GM12872 (cell line): ENCODE measurements at regions not wholly inside any gene's neighbourhood (a gene's known extent, or its start where the extent isn't known, plus 50 kb on each side); places are given as distances from the start of the nearest gene placed in this dataset.

Experiments
- TF ChIP-seq, protein P1 (sequence below): IDR thresholded peaks from 3 replicates; pipeline ENCODE4 v1.5.1; 2011; ENCODE audit warnings: low read depth, mild to moderate bottlenecking, low read length, moderate library complexity; ENCODE audit not compliant: insufficient read depth

DNA sequence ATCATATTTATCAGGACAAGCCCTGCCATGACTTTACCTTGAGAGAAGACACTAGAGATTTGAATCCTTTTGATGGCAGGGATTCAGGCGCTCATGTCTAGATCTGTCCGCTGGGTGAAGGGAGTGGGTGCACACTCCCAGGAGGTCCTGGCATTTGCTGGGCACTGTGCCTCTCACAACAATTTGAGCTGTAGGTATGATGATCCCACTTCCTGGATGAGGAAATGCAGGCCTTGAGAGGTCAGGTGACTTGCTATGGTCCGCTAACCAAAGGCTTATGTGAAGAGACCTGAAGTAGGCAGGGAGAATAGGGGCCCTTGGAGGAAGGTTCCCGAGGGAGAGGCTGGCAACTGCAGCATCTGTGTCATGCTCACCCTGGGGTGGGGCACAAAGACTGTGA is 206.1 kb downstream of the HAUS1 start:
- TF ChIP-seq, protein P1, sequence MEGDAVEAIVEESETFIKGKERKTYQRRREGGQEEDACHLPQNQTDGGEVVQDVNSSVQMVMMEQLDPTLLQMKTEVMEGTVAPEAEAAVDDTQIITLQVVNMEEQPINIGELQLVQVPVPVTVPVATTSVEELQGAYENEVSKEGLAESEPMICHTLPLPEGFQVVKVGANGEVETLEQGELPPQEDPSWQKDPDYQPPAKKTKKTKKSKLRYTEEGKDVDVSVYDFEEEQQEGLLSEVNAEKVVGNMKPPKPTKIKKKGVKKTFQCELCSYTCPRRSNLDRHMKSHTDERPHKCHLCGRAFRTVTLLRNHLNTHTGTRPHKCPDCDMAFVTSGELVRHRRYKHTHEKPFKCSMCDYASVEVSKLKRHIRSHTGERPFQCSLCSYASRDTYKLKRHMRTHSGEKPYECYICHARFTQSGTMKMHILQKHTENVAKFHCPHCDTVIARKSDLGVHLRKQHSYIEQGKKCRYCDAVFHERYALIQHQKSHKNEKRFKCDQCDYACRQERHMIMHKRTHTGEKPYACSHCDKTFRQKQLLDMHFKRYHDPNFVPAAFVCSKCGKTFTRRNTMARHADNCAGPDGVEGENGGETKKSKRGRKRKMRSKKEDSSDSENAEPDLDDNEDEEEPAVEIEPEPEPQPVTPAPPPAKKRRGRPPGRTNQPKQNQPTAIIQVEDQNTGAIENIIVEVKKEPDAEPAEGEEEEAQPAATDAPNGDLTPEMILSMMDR = no peak

DNA sequence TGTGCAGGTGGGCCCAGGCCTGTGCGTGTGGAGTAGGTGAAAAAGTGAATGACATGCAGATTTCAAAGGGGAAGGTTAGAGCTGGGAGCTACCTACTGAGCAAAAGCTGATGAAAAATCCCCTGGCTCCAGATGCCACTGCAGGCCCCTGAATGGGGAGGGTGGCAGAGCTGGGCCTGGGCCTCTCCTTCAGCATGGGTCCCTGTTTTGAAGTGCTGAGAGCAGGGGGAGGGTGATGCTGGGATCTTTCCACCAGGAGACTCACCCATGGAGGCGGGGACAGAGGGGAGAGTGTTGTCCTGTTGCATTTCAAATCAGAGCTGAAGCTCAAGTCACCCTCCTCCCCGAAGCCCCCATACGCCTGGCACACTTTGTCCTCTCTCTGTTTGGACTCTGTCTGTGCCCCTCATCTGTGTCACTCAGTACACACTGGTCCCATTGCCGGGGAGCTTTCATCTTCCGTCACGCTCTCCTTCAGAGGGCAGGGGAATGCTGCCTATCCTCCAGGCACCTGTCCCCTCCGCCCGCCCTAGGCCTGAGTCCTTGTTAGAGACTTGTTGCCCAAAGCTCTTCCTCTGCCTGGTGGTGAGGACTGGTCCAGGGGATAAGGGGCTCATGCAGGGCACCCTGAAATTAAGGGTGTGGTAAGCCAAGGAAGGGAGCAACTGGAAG is 206.6 kb downstream of the HAUS1 start:
- TF ChIP-seq, protein P1 = no peak

DNA sequence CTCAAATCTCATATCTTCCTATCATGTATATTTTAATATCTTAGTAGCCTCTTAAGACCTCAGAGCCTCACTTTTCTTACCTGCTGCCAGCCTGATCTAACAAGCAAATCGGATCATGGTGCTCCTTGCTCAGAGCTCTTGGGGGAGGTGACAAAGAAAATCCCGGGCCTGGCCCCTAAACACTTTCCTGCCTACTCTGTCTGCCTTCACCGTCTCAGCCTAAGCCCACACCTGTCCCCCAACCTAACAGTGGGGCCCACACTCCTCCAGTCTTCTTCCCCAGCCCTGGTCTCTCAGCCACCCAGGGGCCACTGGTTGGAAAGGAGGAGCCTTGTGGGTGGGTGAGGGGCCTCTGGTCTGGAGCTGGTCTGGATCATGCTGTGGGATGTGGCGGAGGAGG is 207.3 kb downstream of the HAUS1 start:
- TF ChIP-seq, protein P1 = no peak

DNA sequence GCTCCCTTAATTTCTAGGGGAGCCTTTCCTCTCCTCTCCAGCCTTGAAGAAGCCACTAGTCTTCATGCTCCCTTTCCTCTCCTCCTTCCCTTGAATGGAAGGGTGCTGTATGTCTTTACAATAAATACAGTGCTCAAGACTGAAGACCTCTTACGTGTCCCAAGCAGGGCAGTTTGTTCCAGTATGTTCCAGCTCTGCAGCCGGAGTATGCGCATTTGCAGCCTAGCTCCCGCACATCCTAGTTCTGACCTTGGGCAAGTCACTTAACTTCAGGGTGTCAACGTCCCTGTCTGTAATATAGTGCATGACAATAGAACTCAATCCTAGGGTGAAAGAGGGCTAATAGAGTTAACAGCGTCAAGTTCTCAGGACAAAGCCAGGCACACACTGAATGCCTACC is 208.0 kb downstream of the HAUS1 start:
- TF ChIP-seq, protein P1 = no peak

DNA sequence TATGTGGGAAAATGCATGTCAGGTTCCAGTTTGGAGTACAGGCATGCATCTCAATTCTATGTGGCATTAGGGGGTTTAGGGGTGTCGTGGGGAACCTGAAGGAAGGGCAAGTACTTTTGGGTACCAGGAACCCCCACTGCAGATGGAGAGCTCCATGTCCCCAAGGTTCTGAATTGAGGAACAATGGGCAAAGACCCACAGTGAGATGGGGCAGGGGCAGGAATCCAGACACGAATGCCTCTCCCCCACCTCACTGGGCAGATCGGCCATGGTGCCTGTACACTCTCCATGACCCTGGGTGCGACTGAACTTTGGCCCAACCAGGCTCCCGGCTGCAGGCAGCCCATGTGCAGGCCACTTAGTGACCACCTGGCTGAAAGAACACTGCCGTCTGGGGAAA is 209.3 kb downstream of the HAUS1 start:
- TF ChIP-seq, protein P1 = no peak

DNA sequence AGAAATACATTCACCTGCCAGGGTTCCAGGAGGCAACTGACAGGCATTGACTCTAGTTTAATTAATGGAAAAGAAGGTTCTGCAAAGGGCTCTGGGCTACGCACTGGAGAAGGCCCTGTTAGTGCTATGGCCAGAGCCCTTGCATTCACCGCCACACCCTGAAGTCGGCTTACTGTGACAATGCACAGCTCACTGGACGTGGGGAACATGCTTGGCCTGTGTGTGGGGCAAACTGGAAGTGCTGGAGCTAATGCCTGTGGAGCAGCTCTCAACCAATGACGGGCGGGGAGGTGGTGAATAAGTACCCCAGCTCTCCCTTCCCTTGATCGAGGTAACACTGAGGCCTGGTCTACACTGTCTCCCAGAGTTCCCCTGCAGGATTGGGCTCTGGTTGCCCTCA is 209.8 kb downstream of the HAUS1 start:
- TF ChIP-seq, protein P1 = no peak

DNA sequence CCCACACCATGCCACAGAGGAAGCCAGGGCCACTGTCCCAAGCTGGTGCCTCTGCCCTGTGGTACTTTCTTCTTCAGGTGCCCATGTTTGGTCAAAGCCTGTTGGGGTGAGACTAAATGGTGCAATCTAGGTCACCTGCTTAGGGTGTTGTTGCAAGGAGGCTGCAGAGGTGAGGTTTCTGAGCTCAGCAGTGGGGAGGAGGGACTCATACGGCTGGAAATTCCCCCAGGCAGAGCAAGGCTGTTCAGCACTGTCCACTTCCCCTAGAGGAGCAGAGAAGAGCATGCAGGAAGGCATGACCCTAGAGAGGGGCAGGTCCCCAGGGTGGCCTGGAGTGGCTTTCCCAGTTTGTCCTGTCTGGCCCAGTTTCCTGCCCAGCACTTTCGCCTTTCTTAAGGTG is 211.0 kb downstream of the HAUS1 start:
- TF ChIP-seq, protein P1 = 0 out of 3 replicates have a peak, but pooled peaks have one; percentile 8
